Upper lobe of left lung (tissue), 4 donors: ENCODE measurements at regions not wholly inside any gene's neighbourhood (a gene's known extent, or its start where the extent isn't known, plus 50 kb on each side); places are given as distances from the start of the nearest gene placed in this dataset.

ENCODE experiments used
- EP300 ChIP-seq, 4 donors: sonication (generic); formaldehyde crosslinking; IDR thresholded peaks; one replicate each; pipeline ENCODE4 v1.5.1; 2017; ENCODE audit warnings: antibody characterized with exemption in 4 of 4, control low read depth in 2 of 4
- POLR2AphosphoS5 ChIP-seq, 2 donors: sonication (generic); formaldehyde crosslinking; IDR thresholded peaks; one replicate each; pipeline ENCODE4 v1.5.1; 2017; ENCODE audit warnings: antibody characterized with exemption in 2 of 2
- TF ChIP-seq, protein P1 (sequence below), 6 experiments: fragments of 450-650 bp in 4 of 6; fragments of 200-600 bp in 2 of 6; sonication (generic) in 2 of 6; IDR thresholded peaks; one replicate each; pipeline ENCODE4 v1.5.1; 2016 to 2019; ENCODE audit warnings: antibody characterized with exemption in 6 of 6

DNA sequence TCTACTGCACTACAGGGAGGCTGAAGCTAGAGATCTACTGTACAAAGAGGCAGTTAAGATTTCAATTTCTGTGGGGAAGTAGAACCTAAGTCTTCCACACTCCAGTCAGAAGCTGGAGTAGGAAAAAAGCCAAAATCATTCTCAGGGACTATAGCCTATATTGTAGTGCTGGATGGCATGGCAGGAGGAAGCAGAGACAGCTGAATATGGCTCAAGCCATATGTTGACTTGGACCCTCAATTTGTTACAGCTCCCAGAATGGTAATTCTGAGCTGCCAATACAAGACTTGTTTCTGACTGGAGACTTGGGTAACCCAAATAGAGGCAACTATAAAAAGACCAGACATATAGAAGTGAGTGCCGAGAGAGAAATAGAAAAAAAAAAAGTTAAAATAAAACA is 200.6 kb downstream of the PTBP2 start:
- TF ChIP-seq EP300 (IDR thresholded peaks at IDR 0.05) (no peak), POLR2AphosphoS5 (IDR thresholded peaks at IDR 0.05) (no peak)
- TF ChIP-seq, protein P1, sequence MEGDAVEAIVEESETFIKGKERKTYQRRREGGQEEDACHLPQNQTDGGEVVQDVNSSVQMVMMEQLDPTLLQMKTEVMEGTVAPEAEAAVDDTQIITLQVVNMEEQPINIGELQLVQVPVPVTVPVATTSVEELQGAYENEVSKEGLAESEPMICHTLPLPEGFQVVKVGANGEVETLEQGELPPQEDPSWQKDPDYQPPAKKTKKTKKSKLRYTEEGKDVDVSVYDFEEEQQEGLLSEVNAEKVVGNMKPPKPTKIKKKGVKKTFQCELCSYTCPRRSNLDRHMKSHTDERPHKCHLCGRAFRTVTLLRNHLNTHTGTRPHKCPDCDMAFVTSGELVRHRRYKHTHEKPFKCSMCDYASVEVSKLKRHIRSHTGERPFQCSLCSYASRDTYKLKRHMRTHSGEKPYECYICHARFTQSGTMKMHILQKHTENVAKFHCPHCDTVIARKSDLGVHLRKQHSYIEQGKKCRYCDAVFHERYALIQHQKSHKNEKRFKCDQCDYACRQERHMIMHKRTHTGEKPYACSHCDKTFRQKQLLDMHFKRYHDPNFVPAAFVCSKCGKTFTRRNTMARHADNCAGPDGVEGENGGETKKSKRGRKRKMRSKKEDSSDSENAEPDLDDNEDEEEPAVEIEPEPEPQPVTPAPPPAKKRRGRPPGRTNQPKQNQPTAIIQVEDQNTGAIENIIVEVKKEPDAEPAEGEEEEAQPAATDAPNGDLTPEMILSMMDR (IDR thresholded peaks at IDR 0.05) = no peak
